SH-SY5Y (cell line): ENCODE measurements at regions not wholly inside any gene's neighbourhood (a gene's known extent, or its start where the extent isn't known, plus 50 kb on each side); places are given as distances from the start of the nearest gene placed in this dataset.

Experiments used
- GATA2 ChIP-seq: IDR thresholded peaks from 2 replicates; pipeline ENCODE4 v1.6.1; 2011; ENCODE audit warnings: mild to moderate bottlenecking, low read depth, low read length
- GATA3 ChIP-seq: IDR thresholded peaks from 2 replicates; pipeline ENCODE4 v1.6.1; 2011; ENCODE audit warnings: low read depth, mild to moderate bottlenecking, low read length, moderate library complexity

DNA sequence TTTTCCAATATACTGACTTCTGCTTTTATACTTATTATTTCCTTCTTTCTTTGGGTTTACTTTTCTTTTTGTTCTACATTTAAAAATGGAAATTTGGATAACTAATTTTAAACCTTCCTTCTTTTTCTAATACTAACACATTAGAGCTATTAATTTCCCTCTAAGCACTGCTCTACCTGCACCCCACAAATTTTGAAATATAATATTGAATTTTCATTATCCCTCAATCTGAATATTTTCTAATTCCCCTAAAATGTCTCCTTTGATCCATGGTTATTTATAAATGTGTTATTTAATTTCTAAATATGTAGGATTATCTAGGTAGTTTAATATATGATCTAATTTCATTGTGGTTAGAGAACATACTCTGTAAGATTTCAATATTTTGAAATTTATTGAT lies 63.4 kb upstream of the LGALSL start:
- no peak for TF ChIP-seq GATA3
- no peak for TF ChIP-seq GATA2

DNA sequence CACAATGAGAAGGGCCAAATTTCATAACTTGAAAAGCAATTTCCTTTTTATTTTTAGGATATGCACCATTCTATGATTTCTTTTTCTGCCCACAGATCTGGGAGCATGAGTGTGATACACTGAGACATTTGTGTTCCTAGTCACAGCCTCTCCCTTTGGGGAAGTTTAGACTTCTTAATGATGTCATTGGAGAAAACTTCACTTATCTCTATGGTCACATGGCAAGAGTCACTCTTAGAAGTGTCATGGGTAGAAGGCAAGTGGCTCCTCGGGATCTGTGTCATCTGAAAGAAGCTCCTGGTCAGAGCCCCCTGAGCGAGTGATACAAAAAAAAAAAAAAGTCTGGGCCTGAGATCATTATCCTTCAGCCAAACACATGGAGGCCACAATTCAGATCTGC lies 62.5 kb upstream of the LGALSL start:
- TF ChIP-seq GATA2 (no peak), GATA3 (no peak)

DNA sequence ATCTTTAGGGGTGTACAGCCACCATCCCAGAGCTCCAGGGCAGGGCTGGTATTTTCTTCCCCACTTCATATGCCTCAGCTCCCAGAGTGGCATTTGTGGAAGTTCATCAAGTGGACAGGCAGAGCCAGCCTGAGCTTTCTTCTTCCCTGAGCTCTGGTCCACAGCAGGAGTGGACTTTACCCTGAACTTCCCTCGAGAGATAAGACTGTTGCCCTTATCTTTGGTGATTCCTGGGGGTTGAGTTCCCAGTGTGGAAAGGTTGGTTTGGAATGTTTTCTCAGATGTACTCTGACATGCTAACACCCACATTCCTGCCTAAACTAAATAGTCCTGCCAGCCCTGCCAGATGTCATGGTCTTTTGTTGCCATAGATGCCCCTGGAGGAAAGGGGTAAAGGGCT lies 62.0 kb upstream of the LGALSL start:
- TF ChIP-seq GATA3 (no peak), GATA2 (no peak)

DNA sequence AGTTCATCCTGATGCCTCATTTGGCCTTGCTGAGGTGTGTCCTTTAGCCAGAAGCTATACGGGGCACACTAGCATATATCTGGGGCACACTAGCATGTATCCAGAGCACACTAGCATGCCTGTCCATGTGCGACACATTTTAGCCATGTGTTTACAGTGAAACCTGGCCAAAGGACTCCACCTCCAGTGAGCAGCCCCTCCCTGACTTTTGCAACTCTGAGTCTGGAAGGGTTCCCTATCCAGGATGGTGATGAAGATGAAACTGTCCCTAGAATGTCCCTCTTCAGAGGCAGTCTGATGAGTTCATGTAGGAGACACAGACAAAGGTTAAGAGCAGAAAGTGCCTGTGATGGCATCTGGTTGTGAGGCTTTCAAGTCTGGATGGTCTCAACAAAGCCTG lies 61.4 kb upstream of the LGALSL start:
- TF ChIP-seq GATA3 (no peak), GATA2 (no peak)

DNA sequence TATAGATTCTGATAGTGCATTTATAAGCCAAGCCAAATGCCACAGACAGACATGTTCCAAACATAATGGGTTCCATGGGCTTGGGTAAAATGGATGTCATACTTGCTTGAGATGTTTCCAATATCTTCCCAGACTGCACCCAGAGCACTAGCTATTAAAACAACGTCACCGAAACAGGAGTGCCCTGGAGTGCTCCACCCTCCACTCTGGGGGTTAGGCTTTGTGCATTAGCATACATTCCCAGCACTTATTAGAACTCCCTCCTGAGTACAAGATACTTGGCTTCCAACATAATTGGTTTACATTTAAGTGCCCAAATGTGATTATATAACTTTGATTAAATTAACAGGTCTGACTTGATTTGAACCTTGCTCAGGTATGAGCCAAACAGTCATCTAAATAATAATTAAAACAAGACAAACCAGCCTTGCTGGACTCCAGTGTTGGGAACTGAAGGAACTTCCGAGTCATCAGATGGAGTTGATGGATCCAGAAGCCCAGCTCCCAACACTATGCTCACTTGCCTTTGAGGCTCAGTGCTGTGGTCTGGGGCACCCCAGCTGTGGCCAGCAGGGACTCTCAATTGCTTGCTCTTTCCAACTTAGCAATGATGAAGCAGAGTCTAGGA lies 60.5 kb upstream of the LGALSL start:
- TF ChIP-seq GATA3 (no peak), GATA2 (no peak)

DNA sequence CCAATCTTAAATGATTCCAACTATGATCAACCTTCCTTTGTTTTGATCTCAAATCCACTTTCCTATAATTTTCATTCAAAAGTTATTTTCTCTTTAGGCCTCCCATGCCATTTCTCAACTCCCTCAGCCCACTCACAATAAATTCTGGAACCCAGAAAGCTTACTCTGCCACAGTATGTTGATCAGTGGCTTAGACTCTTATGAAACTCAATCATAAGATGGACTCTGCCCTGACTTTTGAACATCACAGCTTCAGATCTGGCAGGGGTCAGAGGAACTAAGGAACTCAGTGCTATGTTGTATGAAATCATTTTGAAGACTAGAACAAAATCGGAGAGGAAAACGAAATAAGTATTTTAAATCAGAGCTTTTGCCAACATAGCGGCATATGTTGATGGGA lies 59.8 kb upstream of the LGALSL start:
- TF ChIP-seq GATA2 (no peak), GATA3 (no peak)

DNA sequence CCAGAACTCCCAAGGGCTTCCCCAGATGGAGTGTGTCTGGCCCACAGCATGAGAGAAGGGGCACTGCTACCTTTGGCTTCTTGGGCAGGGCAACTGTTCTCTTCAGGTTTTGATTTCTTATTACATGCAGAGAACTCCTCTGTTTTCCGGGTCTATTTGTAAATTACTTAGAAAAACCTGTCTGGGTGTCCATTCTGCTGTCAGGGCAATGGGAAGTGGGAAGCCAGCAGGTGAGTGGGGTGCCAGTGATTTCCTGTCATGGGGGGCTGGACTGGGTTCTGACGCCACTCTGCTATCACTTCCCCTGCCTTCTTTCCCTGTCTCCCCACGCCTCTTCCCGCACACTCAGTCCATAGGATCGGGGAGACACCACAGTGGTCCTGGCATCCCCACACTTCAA lies 58.0 kb upstream of the LGALSL start:
- TF ChIP-seq GATA2: no peak

DNA sequence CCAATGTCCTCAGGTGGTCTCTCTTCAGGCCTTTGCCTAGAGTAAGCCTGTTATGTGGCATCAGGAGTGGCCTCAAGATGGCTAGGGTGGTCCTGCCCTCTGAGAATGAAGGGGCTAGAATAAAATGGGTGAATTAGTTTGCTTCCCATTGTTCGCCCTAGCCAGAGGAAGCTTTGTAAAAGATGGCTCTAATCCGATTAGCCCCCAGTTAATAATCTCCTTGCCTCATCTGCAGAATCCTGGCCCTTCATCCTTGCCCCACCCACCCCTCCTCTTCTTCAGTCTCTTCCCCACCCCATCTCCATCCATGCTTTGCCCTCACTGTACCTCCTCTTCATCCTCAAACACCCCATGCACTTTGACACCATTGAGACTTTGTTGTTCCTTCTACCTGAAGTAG lies 57.4 kb upstream of the LGALSL start:
- no peak for TF ChIP-seq GATA3
- no peak for TF ChIP-seq GATA2

DNA sequence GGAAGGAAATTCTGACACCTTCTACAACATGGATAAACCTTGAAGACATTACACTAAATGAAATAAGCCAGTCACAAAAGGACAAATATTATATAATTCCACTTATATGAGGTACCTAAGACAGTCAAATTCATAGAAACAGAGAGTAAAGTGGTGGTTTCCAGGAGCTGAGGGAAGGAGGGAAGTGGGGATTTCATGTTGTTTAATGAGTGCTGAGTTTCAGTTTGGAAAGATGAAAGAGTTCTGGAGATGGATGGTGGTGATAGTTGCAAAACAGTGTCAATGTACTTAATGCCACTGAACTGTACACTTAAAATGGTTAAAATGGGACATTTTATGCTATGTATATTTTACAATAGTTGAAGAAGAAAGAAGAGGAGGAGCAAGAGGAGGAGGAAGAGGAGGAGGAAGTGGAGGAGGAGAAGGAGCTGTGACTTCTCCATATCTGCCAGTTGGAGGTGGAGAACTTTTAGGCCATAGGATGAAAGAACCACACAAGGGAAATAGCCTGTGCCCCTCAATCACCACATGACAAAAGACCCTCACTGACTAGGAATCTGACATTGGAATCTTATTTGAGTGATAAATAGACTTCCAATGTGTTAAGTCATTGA lies 55.3 kb upstream of the LGALSL start:
- TF ChIP-seq GATA3: no peak
- no peak for TF ChIP-seq GATA2

DNA sequence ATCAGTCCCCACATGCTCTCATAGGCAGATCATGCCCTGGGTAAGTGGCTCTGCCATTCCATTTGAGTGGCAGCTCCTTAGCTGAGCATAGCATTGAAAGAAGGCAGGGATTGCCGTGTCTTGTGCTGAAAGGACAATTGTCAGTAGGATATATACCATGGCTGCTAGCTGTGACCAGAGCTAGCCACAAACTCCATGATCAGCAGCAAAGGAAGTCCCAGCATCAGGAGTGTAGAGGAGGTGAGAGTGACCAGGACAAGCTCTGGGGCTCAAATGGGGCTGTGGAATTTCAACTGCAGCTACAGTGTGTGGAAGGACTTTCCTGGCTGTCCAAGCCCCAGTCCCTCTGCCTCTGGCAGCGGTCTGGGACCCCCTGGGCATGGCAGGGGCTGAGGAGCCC lies 54.4 kb upstream of the LGALSL start:
- no peak for TF ChIP-seq GATA3

DNA sequence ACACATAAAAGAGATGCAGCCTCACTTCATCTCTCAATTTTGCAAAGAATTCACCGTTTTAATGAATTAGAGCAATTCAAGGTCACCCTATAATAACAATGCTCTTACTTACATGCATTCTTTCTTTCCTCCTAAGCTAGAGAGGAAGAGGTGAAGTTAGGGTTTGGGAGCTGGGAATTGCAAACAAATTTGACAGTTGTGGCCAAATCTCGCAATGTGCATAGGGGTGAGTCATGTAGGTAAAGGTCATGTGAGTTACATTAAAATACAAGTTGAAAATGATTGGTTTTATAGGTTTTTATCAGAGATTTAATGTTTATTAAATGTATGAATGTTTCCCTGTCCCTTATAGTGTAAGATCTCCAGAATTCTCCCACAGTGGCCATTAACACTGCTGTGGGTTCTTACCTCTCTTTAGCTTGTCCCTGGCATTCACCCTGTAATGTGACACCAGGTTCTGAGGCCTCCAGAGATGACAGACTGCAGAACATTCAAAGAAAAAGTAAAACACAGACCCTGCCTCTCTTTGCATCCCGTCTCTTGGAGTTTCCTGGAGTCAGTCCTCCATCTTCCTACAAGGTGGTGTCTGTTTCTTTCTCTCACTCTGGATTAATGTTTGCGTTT lies 53.7 kb upstream of the LGALSL start:
- TF ChIP-seq GATA2: no peak
- TF ChIP-seq GATA3: no peak

DNA sequence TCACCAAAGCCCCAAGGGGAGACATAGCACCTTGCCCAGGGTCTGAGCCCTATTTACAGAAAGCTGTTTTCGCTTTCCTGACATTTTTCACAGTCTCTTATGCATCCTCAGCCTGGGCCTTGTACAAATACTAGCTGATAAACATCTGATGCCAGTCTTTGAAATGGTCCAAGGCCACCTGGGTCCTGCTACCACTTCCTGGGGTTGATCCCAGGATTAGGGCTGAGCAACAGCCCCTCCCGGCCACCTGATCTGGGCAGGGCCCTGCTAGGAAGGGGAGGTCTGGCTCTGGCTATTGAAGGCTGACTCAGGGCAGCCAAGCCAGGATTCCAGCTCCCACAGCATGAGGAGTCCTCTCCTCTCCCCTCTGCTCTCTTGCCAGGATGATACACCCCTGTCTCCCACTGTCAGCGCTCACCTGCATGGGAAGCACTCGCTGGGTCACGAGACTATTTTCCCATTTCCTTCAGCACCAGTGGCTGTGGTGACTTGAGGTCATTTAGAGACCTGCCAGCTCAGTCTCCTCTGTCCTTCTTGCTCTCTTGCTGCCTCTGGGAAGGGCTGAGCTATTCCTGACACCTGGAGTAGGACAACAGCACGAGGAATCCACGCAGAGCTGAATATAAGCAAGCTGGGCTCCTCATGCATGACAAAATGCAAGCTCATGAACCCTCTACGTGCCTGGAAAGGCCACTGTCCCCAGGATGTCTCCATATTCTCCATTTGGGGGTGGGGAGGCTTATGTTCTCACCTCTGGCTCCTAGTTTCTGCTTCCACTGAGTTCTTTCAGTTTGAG lies 53.0 kb upstream of the LGALSL start:
- TF ChIP-seq GATA3 (no peak), GATA2 (no peak)

DNA sequence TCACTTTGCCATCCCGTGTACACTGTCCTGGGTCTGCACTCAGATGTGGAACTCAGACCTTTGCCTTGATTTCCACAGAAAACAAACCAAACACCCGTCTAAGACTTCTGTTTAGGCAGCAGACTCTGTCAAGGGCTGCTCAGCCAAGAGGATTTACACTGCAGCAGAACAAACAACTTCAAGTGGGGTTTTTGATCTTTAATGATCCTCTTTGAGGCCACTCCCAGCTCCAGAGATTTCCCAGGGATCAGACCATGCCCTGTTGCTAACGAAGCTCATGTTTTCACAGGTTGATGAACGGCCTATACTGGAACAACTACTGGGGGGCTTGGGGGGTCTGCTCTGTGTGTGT lies 52.5 kb upstream of the LGALSL start:
- TF ChIP-seq GATA3: no peak
- no peak for TF ChIP-seq GATA2

DNA sequence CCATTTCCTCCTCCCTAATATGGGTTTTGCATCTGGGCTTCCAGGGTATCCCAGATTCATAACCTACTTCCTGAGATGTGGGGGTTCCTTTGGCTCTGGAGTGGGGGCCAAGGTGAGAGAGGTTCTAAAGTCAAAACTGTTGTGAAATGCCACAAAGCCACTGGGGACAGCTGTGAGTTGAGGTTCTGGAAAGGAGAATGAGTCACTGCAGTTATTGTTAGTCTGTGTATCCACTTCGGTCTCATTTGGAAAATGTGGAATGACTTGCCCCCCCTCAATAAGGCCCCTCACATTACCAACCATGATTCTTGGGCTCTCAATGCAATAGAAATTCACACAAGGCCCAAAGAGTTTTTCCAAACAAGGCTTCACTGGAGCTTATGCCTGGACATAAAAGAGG lies 51.1 kb upstream of the LGALSL start:
- TF ChIP-seq GATA3: no peak
- no peak for TF ChIP-seq GATA2

DNA sequence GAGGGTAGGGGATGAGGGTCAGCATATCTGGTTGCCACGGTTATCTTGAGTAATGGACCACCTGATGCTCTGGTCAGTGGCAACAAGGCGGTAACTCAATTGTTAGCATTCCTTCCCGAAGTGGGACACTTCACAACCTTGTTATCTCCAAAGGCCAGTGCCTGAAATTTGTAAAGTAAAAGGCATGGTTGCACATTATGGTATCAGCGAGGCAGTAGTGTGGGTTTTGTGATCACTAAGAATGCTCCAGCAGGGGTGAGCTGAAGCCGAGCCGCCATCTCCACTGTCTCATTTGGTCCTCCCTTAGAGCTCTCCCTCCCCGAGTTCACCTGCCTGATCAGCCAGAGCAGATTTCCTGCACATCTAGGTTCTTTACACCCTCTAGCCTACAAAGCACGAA lies 50.5 kb upstream of the LGALSL start:
- no peak for TF ChIP-seq GATA3
- no peak for TF ChIP-seq GATA2
